HG03025 (cell line): ENCODE measurements at regions not wholly inside any gene's neighbourhood (a gene's known extent, or its start where the extent isn't known, plus 50 kb on each side); places are given as distances from the start of the nearest gene placed in this dataset.

Experiments
- ATAC-seq: cut with Tn5 transposase; IDR thresholded peaks from one replicate; pipeline ENCODE4 v1.9.1; 2021; ENCODE audit warnings: mild to moderate bottlenecking, moderate library complexity; ENCODE audit not compliant: unreplicated experiment, low FRiP score

DNA sequence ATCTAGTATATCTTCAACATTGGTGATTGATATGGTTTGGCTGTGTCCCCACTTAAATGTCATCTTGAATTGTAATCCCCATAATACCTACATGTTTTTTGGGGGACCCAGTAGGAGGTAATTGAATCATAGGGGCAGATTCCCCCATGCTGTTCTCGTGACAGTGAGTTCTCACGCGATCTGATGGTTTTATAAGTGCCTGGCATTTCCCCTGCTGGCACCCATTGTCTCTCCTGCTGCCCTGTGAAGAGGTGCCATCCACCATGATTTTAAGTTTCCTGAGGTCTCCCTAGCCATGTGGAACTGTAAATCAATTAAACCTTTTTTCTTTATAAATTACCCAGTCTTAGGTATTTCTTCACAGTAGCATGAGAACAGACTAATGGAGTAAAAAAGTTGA, 1094.6 kb downstream of the ROBO2 start:
- ATAC-seq: no peak

DNA sequence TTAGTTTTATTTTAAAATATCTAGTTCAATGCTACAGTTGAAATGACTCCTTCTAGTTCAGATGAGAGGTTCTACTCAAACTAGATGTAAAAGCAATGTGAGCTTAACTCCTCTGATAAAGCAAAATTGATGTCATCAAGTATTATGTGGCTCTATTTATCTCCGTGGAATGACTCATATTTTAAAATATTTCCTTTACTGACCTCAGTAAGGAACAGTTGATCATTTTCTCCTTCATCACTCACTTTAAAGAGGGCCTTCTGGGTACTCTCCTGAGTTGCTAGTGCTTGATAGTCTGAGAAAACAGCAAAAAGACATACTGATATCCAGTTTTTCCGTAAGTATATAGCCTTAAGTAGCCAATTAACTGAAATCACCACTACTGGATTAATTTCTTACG, 1099.3 kb downstream of the ROBO2 start:
- no peak for ATAC-seq

DNA sequence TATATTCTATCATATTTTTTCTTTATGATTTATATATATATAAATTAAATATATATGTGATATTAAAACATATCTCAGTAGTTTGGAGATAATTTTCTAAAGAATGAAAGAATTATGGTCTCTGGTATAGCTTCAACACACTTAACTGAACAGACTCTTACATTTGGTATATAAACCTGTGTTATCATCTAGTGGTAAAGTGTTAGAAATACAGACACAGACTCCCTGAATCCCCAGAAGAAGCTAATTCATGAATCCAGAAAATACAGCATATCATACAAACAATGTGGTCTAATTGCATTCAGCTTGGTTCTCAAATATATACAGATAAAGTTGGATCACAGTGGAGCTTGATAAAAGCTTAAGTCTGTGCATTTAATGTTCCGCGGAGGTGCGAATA, 1100.4 kb downstream of the ROBO2 start:
- ATAC-seq: no peak

DNA sequence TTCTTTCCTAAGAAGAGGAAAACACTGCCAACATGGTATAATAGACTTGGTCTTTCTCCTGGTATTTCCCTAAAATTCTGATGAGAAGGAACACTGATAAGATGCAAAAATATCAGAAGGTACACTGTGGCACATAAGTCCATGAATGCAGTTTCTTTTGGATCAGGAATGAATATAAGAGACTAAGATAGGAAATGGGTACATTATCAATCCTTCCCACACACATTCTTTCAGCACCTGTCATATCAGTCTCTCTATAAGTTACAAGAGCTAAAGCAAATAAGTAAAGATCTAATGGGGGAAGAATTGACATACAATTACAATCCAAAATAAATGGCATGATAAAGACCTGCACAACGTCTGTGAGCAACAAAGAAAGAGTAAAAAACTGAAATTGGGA, 1101.0 kb downstream of the ROBO2 start:
- no peak for ATAC-seq

DNA sequence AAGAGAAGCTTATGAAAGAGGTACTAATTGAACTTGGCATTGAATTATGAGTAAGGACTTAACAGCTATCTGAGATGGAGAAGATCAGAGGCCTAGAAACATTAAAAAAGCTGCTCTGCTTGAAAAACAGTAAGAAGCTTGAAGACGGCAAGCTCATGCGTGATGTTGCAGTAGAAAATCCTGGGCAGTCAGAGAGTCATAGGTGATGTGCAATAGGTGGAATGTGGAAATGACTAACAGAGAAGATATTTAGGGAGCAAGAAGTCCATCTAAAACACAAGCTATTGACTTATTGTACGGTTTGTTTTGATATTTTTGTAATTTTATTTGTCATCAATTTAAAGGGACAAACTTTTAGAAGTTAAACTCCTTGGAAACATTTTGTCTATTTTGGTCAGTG, 1101.4 kb downstream of the ROBO2 start:
- ATAC-seq: no peak

DNA sequence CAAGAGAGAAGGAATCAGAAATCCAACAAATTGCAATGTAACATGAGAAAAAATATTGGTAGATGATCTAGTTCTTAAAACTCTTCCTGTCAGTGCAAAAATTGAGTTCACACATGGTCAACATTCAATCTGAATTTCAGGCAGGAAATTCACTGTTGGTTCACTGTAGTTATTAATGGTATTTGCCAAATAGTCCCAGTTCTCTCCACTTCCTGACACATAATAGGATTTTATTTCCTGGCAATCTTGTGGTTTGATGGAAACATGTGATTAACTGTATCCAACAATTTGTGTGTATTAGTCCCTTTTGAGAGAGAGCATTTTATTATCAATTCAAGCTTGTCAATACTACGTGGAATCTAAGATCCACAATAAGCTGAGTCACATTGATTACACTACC, 1103.1 kb downstream of the ROBO2 start:
- ATAC-seq: no peak

DNA sequence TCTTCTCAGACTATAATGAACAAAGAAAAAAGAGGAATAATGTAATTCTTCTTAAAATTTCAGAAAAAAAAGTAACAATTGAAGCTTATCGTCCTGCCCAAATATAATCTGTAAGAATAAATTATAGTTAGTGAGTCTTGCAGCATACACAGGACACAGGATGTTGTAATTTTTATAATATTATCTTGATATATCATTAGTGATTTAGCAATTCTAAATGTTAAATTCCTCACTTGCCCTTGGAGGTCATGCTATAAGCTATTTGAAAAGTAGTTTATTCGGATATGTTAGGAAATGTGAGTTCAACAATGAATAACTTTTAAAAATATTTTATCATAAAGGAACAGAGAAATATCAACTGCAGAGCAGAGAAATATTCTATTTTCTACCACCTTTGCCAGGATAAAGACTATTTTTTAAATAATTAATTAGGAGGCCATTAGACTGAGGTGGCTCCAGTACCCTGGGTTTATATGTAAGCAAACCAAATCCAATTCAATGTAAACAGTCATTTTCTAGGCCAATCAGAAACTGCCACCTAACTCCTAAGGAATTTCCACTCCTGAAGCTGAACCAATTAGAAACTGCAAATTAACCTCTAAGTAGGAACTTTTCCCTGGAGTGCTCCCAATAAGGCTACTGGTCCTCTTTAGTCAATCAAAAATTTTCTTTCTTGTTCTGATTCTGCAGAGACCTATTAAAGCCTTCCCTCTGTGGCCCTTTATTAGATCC, 1109.3 kb downstream of the ROBO2 start:
- no peak for ATAC-seq

DNA sequence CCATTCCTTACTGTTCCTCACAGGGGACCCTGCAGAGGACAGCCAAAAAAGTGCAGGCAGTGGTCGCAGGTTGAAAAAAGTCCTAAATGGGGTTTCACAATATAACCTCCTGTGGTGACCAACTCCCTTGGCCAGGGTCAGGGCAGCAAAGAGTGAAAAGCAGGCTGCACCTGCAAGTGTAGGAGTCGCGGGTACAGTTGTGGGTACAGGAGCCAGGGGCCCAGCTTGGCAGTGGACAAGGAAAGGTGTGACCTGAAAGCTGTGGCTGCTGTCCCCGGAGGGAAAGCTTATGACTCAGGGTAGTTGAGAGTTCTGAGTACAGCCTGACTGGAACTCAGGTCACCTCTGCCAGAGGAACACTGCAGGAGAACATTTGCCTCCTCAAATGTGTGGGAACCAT, 1114.1 kb downstream of the ROBO2 start:
- no peak for ATAC-seq

DNA sequence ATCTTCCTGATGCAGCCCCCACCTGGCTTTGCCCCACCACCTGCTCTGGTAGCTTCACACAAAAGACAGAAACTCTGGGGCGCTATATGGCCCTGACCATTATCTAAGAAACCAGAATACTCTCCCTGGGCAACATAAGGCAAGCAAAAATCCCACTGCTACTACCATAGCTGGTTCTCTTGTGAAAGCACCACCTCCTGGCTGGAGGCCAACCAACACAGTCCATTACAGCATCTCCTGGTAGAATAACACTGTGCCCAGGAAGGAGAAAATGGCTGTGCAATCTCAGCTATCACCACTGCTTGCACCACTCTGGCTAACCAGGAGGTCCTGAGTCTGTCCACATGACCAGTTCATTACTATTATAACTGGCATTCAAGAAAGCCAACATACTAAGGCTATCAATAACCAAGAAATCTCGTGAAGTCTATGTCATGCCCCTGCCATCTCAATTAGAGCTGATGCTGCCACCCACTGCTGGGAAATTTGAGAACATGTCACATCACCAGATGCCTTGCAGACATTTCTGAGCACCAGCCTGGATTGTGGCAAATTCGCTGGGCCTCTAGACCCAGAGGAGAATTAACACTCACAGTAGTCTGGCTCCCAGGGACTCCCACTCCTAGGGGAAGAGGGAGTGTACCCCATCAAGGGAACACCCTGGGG, 1114.8 kb downstream of the ROBO2 start:
- ATAC-seq: no peak

DNA sequence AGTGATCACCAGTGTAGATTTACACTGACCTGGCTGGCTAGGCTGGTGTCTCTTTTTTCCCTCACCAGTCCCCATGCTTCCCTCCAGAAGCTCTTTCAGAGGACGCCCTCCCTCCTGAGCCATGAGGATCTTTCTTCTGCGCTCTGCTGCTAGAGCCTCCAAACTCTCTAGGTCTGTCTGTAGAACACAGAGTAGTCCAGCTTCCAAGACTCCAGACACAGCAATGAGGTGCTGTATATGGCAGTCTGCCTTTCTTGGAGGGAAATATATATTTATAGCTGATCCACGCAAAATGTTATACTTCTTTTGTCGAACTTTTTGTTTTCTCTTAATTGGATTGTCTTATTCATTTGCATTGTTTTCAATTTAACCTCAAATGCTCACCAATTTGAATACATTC, 1121.8 kb downstream of the ROBO2 start:
- ATAC-seq: no peak

DNA sequence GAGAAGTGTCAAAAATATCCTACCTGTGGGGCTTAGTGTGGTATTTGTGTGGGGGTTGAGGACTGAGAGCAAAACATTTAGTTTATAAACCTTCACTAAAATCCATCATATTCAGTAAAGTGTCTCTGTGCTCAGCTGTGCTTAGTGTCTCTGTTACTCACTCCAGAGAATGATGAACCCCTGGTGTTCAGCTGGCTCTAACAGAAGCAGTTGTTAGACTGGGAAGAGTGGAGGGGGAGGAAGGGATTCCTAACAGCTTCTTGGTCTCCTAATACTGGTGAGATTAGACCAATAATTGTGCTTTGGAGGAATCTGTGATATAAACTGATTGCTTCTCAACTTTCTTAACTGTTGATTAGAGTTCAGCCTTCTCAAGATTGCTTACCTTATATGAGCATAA, 1123.5 kb downstream of the ROBO2 start:
- no peak for ATAC-seq

DNA sequence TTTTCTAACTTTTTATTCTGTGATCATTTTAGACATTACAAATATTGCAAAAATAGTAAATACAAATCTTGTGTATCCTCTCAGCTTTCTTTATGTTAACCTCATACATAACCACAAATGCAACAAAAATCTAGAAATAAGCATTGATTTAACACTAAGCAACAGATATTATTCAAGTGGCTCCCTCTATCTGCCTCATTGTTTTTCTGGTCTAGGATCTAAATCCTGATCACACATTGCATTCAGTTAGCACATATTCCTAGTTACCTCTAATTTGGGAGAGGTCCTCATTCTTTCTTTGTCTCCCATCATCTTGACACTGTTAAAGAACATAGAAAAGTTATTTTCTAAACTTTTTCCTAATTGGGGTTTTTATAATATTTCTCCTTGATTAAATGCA, 1126.0 kb downstream of the ROBO2 start:
- no peak for ATAC-seq

DNA sequence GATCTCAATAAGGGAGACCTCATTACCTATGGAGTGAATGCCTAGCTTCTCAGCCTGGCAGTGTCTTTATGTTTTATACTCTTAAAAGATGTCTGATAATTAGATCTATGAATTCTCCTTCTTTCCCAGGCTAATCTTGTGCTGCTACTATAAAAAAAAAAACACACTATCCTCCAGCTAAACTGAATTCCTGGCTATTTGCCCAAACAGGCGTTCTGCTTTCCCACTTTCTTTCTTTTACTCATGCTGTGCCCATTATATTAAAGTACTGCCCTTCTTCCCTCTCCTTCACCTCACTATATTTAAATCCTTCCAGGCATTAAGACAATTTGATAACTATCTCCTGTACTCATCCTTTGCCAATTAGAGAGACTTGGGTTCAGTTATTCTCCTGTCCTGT, 1134.9 kb downstream of the ROBO2 start:
- ATAC-seq: no peak

DNA sequence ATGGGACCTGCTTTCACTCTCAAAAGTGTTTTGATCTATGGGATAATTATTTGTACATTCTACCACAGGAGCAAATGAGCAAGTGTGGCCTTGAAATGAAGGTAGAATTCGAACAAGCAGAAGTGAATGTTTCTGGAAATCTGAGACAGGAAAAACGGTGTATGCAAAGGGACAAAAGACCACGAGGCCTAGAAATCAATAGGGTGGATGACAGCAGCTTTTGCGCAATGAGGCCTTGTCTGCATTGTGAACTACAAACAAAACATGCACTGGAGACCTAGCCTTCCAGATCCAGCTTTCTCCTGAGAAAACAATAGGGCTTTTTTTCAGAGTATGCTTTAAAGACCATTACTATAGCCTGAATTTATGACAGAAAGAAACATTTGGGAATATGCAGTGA, 1137.0 kb downstream of the ROBO2 start:
- no peak for ATAC-seq

DNA sequence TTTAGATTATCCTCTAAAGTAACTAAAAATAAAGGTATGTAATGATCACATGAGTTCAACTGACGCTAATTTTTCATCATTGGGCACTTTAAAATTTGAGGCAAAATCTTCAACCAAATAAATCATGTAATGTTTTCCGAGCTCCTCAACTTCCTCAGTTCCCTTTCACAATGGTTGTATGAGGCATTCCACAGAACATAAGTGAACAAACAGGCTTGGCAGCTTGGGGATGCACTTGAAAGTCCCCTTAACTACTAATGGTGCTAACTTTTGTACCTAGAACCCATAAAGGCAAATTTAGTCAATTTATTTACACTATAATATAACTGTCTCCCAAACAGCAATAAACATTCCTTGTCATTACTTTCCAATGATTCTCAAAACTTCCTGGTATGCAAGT, 1137.9 kb downstream of the ROBO2 start:
- ATAC-seq: no peak

DNA sequence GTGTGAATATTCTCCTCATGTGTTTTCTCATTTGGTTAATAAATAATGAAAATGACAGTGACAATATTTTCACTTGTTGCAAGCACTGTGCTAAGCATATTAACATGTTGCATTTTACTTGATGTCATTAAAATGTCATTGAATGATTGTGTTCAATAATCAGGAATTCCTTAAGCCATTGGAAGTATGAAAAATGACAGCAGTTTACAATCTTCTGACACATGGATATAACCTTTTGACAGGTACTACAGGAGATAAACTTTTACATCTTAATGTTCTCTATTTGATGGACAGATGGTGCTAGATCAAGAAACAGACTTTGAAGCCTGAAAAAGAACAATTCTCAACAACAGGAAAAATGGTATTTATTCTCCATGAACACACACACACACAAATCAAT, 1138.3 kb downstream of the ROBO2 start:
- ATAC-seq: no peak

DNA sequence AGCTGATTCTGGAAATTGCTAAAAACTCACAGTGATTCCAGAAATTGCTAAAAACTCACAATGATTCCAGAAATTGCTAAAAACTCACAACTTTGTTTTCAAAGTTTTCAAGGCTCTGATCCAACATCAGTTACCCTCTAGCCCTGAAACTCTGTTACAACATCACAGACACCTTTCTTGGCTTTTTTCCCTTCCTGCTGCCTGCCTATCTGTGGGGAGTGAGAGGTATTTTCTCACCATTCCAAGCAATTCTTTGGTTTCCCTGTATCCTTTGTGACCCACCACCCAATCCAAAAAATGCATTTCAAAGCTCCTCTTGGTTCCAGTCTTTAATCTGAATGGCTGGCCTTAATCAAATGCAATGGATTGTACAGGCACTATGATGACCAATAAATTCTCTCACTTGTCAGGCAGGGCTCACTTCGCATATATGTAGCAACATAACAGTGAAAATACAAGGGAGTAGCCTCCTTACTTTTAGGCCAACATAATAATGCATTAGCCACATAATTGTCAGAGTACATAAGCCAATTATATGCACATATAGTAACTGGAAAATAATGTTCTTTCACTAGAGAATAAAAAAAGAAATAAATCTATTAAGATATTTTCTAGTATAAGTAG, 1139.0 kb downstream of the ROBO2 start:
- no peak for ATAC-seq

DNA sequence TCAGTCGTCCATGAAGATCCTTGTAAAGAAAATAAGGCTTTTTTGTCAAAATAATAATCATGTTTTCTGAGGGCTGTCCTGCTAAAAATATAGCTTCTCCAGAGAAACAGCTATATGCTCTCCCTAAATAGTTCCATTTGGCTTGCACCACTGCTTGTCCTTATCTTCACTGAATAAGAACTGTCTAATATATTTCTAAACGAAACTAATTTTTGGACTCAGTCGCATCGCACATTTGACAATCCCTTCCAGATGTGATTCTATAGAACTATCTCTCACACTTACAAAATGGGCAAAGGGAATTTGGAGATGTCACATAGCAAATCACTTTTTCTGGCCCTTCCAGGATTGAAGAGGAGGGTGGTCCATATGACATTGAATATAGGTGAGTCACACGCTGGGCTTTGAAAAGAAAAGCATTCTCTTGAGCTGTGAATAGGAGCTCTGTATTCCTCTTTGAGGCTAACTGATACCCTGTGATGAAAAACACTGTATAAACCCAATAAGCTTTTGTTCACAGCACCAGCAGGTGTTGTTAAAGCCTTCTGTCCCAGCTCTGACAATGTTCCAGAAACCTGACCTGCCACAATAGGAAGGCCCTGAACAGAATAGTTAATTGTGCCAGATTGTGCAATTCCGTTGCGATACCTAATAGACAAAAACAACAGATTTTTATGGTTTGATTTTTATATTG, 1144.2 kb downstream of the ROBO2 start:
- ATAC-seq: no peak

DNA sequence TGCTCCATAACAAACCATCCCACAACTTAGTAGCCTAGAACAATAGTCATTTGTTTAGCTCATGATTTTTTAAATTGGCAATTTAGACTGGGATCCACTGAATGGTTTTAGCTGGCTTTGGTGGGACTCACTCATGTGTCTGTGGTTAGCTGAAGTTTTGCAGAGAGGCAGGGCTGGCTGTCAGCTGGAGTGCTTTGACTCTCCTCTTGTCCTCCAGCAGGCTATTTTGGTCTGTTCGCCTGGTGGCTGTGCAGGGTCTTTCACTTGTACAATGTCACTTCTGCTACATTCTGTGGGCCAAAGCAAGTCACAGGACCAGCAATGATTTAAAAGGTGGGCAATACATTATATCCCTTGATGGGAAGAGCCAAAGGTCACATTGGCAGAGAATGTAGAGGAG, 1146.5 kb downstream of the ROBO2 start:
- ATAC-seq: no peak

DNA sequence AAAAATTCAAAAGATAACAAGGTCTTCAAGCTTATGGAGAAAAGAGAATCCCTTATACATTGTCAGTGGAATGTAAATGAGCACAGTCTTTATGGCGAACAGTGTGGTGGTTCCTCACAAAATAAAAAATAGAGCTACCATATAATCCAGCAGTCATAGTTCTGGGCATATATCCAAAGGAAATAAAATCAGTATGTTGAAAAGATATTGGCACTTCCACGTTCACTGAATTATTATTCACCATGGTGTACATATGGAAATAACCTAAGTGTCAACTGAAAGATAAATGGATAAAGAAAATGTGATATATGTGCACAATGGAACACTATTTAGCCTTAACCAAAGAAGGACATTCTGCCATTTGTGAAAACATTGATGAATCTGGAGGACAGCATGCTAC, 1161.2 kb downstream of the ROBO2 start:
- ATAC-seq: no peak

DNA sequence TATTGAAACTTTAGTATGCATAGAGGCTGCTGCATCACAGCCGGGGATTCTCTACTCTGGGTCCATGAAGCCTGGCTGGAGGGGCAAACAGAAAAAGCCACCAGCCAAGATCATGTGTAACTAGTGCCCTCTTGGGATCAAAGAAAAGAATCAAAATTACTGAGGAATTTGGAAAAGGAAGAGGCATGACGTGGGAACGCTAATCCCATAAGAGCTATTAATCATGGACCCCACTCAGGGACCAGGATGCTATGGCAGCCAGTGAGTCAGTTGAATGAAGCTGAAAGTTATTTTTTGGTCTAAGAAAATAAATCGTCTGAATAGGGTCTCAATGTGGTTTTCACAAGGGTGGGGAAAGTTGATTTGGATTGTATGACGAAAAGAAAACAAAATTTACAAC, 1165.1 kb downstream of the ROBO2 start:
- no peak for ATAC-seq
